Activated CD4-positive, alpha-beta T cell treated with anti-CD3 and anti-CD28 coated beads, Interleukin-2, amount 10 ng/mL, durations not matched to agents 7 days and 5 days (primary cell): ENCODE measurements at regions not wholly inside any gene's neighbourhood (a gene's known extent, or its start where the extent isn't known, plus 50 kb on each side); places are given as distances from the start of the nearest gene placed in this dataset.

Experiments
- CTCF ChIA-PET: fragments of 350-600 bp; sonication (Branson Sonifier 250); formaldehyde crosslinking; loops from one replicate; lab custom pipeline; 2021; ENCODE audit warnings: antibody characterized with exemption; lab: Charles Lee
- POLR2A ChIA-PET: fragments of 350-600 bp; sonication (Branson Sonifier 250); formaldehyde crosslinking; loops from one replicate; lab custom pipeline; 2021; ENCODE audit warnings: antibody characterized with exemption; lab: Charles Lee
- DNase-seq: peaks from one replicate; pipeline ENCODE4 v3.0.0-alpha.2; 2020
- H3K27ac Mint-ChIP-seq: one replicate; pipeline ENCODE4 v1.8.0; 2021; ENCODE audit warnings: mild to moderate bottlenecking, moderate library complexity, mixed read lengths
- H3K27me3 Mint-ChIP-seq: one replicate; pipeline ENCODE4 v1.8.0; 2021; ENCODE audit warnings: mixed read lengths
- H3K36me3 Mint-ChIP-seq: one replicate; pipeline ENCODE4 v1.8.0; 2021; ENCODE audit warnings: low read depth, mixed read lengths
- H3K4me1 Mint-ChIP-seq: one replicate; pipeline ENCODE4 v1.8.0; 2021; ENCODE audit warnings: mixed read lengths
- H3K4me3 Mint-ChIP-seq: one replicate; pipeline ENCODE4 v1.8.0; 2021; ENCODE audit warnings: mild to moderate bottlenecking, moderate library complexity, mixed read lengths
- H3K9me3 Mint-ChIP-seq: one replicate; pipeline ENCODE4 v1.8.0; 2021; ENCODE audit warnings: mixed read lengths

GRCh38 chr2:137729305-137729704, 235.0 kb upstream of the HNMT start:
- Mint-ChIP-seq H3K4me1 (no peaks in the 10 kb centered on the region), H3K9me3 (no peaks in the 10 kb centered on the region), H3K36me3 (no peaks in the 10 kb centered on the region), H3K27ac (no peak overlapping the region), H3K27me3 (no peaks in the 10 kb centered on the region), H3K4me3 (no peak overlapping the region)
- ChIA-PET POLR2A (no interaction called here), CTCF (no interaction called here)
- no peak for DNase-seq

- POLR2A ChIA-PET, result no interaction called here
Measured at GRCh38 chr2:137737559-137737958, 226.7 kb upstream of the HNMT start.

GRCh38 chr2:137741784-137742362, 222.4 kb upstream of the HNMT start:
- Mint-ChIP-seq H3K36me3 (no peaks in the 10 kb centered on the region), H3K9me3 (peaks cover 3% of the 10 kb centered on the region), H3K4me3 (no peak overlapping the region), H3K27me3 (no peaks in the 10 kb centered on the region), H3K27ac (no peak overlapping the region), H3K4me1 (no peaks in the 10 kb centered on the region)
- ChIA-PET CTCF (interaction anchor here (0.6 kb wide), 1 partner anchor 1773 kb away, joined by 3 read pairs; no protein-coding TSS in a partner anchor), POLR2A (no interaction called here)
- no peak for DNase-seq

More at GRCh38 chr2:137737559-137737958, 226.7 kb upstream of the HNMT start:
- no peaks in the 10 kb centered on the region for H3K27me3 Mint-ChIP-seq
- no peaks in the 10 kb centered on the region for H3K4me1 Mint-ChIP-seq
- no peak overlapping the region for H3K27ac Mint-ChIP-seq
- peaks cover 3% of the 10 kb centered on the region for H3K9me3 Mint-ChIP-seq
- CTCF ChIA-PET, result no interaction called here
- no peaks in the 10 kb centered on the region for H3K36me3 Mint-ChIP-seq
- no peak overlapping the region for H3K4me3 Mint-ChIP-seq
- no peak for DNase-seq

- ChIA-PET POLR2A (no interaction called here), CTCF (interaction anchor here (1.1 kb wide), 1 partner anchor 445 kb away, joined by 3 read pairs; no protein-coding TSS in a partner anchor)
- Mint-ChIP-seq H3K4me1 (no peaks in the 10 kb centered on the region), H3K36me3 (no peaks in the 10 kb centered on the region), H3K27me3 (no peaks in the 10 kb centered on the region), H3K9me3 (no peaks in the 10 kb centered on the region), H3K27ac (no peak overlapping the region), H3K4me3 (no peak overlapping the region)
- DNase-seq, result no peak
Measured at GRCh38 chr2:137747509-137747908, 216.8 kb upstream of the HNMT start.

DNA sequence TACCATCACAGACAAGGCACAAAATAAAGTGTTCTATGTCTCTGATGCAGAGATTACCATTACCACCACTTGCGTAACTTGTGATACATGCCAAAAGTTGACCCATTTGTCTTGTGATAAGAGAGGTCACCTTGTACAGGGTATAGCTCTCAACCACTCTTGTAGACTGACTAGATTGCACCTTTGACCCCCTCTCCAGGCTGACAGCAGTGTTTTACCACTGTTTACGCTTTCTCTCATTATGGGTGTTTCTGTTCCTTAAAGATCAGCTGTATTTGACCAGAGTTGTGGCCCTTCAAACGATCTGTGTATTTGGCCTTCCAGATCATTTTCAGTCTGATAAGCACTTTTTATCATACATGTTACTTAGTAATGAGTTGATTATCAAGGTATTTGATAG, 215.7 kb upstream of the HNMT start:
- ChIA-PET CTCF (no interaction called here), POLR2A (no interaction called here)
- Mint-ChIP-seq H3K27ac (no peak overlapping the region), H3K4me1 (no peaks in the 10 kb centered on the region), H3K27me3 (no peaks in the 10 kb centered on the region), H3K4me3 (no peak overlapping the region), H3K36me3 (no peaks in the 10 kb centered on the region), H3K9me3 (no peaks in the 10 kb centered on the region)
- DNase-seq, result no peak

DNA sequence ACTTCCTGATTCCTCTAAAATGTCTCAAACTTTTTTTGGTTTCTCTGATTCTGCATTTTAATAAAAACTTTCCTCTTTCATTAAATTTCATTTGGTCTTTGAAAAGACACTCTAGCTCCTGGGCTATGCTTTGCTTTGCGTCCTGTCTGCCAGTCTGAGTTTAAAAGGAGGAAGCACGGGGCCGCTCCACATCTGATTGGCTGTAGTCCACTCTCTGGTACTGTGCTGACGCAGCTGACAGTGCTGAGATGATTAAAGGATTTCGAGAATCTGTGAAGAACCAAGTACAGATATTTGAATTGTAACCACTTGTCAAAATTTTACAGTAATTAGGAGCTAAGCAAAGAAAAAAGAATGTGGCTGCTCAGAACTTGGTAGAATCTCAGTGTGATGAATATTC, 199.6 kb upstream of the HNMT start:
- ChIA-PET CTCF (no interaction called here), POLR2A (no interaction called here)
- Mint-ChIP-seq H3K9me3 (peaks cover under 1% of the 10 kb centered on the region), H3K36me3 (no peaks in the 10 kb centered on the region), H3K27me3 (no peaks in the 10 kb centered on the region), H3K4me1 (no peaks in the 10 kb centered on the region), H3K27ac (no peak overlapping the region), H3K4me3 (no peak overlapping the region)
- DNase-seq, result no peak

GRCh38 chr2:137769406-137769805, 194.9 kb upstream of the HNMT start:
- Mint-ChIP-seq H3K36me3 (no peaks in the 10 kb centered on the region), H3K27ac (no peak overlapping the region)

DNA sequence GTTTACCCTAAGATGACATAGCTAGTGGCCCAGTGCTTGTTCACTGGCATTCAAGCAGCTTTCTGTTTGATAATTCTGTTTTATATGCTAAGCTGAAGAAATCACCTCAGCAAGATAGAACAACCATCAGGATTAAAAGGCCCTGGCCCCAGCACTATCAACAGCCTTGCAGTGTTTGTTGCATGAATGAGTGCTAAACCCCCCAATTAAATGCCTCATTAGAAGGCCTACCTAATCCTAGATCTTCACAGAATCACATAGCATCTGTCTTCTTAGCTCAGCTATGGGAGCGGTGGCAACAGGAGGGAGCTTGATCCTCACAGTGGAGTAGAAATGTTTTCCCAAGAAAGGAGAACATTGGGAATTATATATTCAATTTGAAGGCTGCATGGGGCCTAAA, 194.1 kb upstream of the HNMT start:
- Mint-ChIP-seq H3K36me3 (no peaks in the 10 kb centered on the region), H3K9me3 (no peaks in the 10 kb centered on the region), H3K4me1 (no peaks in the 10 kb centered on the region), H3K4me3 (no peak overlapping the region), H3K27ac (no peak overlapping the region), H3K27me3 (no peaks in the 10 kb centered on the region)
- CTCF ChIA-PET, result no interaction called here
- DNase-seq, result no peak
- POLR2A ChIA-PET, result no interaction called here

More at GRCh38 chr2:137769406-137769805, 194.9 kb upstream of the HNMT start:
- POLR2A ChIA-PET, result no interaction called here
- H3K27me3 Mint-ChIP-seq, result no peaks in the 10 kb centered on the region
- DNase-seq, result no peak
- no peak overlapping the region for H3K4me3 Mint-ChIP-seq
- no peaks in the 10 kb centered on the region for H3K9me3 Mint-ChIP-seq
- no peaks in the 10 kb centered on the region for H3K4me1 Mint-ChIP-seq
- CTCF ChIA-PET, result no interaction called here

- Mint-ChIP-seq H3K4me1 (no peaks in the 10 kb centered on the region), H3K36me3 (no peaks in the 10 kb centered on the region), H3K27ac (no peak overlapping the region), H3K4me3 (no peak overlapping the region), H3K27me3 (no peaks in the 10 kb centered on the region), H3K9me3 (no peaks in the 10 kb centered on the region)
- CTCF ChIA-PET, result no interaction called here
- DNase-seq, result no peak
- POLR2A ChIA-PET, result no interaction called here
Measured at GRCh38 chr2:137771064-137771463, 193.2 kb upstream of the HNMT start.

GRCh38 chr2:137772451-137772850, 191.8 kb upstream of the HNMT start:
- Mint-ChIP-seq H3K27me3 (no peaks in the 10 kb centered on the region), H3K4me1 (no peaks in the 10 kb centered on the region), H3K27ac (no peak overlapping the region), H3K4me3 (no peak overlapping the region), H3K9me3 (no peaks in the 10 kb centered on the region), H3K36me3 (no peaks in the 10 kb centered on the region)
- no peak for DNase-seq
- ChIA-PET POLR2A (no interaction called here), CTCF (no interaction called here)

GRCh38 chr2:137775529-137775928, 188.7 kb upstream of the HNMT start:
- no peaks in the 10 kb centered on the region for H3K36me3 Mint-ChIP-seq
- H3K4me3 Mint-ChIP-seq, result no peak overlapping the region
- DNase-seq, result no peak
- no peaks in the 10 kb centered on the region for H3K4me1 Mint-ChIP-seq
- H3K27ac Mint-ChIP-seq, result no peak overlapping the region
- CTCF ChIA-PET, result no interaction called here
- no peaks in the 10 kb centered on the region for H3K27me3 Mint-ChIP-seq
- POLR2A ChIA-PET, result no interaction called here
- H3K9me3 Mint-ChIP-seq, result no peaks in the 10 kb centered on the region

DNA sequence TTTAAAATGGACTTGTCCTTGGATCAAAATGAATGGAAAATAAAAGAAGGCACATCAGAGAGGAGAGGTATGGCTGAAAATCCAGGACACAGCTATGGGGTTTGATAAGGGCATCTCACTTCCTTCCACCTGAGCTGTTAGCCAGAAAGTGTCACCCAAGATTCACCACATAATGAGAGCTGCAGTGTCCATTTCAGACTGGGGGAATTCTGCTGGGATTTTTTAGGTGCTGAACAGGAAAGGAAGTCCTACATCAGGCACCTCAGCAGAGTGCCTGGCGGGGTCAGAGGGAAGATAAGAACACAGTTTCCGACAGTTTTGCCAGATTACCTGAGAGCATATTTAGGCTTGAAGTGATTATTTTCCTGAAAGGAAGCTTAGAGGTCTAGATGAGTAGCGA, 187.6 kb upstream of the HNMT start:
- no peaks in the 10 kb centered on the region for H3K4me1 Mint-ChIP-seq
- ChIA-PET POLR2A (no interaction called here), CTCF (no interaction called here)
- no peak overlapping the region for H3K4me3 Mint-ChIP-seq
- no peaks in the 10 kb centered on the region for H3K36me3 Mint-ChIP-seq
- H3K27me3 Mint-ChIP-seq, result no peaks in the 10 kb centered on the region
- no peak for DNase-seq
- H3K27ac Mint-ChIP-seq, result no peak overlapping the region
- H3K9me3 Mint-ChIP-seq, result no peaks in the 10 kb centered on the region

- ChIA-PET POLR2A (no interaction called here), CTCF (no interaction called here)
- H3K27ac Mint-ChIP-seq, result no peak overlapping the region
Measured at GRCh38 chr2:137797641-137798040, 166.6 kb upstream of the HNMT start.

GRCh38 chr2:137799600-137799999, 164.7 kb upstream of the HNMT start:
- H3K27ac Mint-ChIP-seq, result no peak overlapping the region
- no peak overlapping the region for H3K4me3 Mint-ChIP-seq
- DNase-seq, result no peak
- H3K9me3 Mint-ChIP-seq, result peaks cover 3% of the 10 kb centered on the region
- no peaks in the 10 kb centered on the region for H3K4me1 Mint-ChIP-seq
- H3K27me3 Mint-ChIP-seq, result no peaks in the 10 kb centered on the region
- ChIA-PET POLR2A (no interaction called here), CTCF (no interaction called here)
- no peaks in the 10 kb centered on the region for H3K36me3 Mint-ChIP-seq

More at GRCh38 chr2:137797641-137798040, 166.6 kb upstream of the HNMT start:
- DNase-seq, result no peak
- no peaks in the 10 kb centered on the region for H3K27me3 Mint-ChIP-seq
- no peak overlapping the region for H3K4me3 Mint-ChIP-seq
- H3K9me3 Mint-ChIP-seq, result peaks cover 3% of the 10 kb centered on the region
- H3K36me3 Mint-ChIP-seq, result no peaks in the 10 kb centered on the region
- H3K4me1 Mint-ChIP-seq, result no peaks in the 10 kb centered on the region
